B cell (primary cell): ENCODE measurements at regions not wholly inside any gene's neighbourhood (a gene's known extent, or its start where the extent isn't known, plus 50 kb on each side); places are given as distances from the start of the nearest gene placed in this dataset.

Experiments used
- ATAC-seq: fragments of 200-7000 bp; cut with Tn5 transposase; one replicate; pipeline ENCODE4 v1.10.0; 2021; ENCODE audit warnings: low read depth, mild to moderate bottlenecking, moderate number of reproducible peaks, moderate library complexity
- CTCF ChIA-PET: fragments of 350-600 bp; sonication (Branson Sonifier 250); formaldehyde crosslinking; loops from one replicate; lab custom pipeline; 2021; ENCODE audit warnings: antibody characterized with exemption, inconsistent platforms; lab: Charles Lee
- POLR2A ChIA-PET: fragments of 350-600 bp; sonication (Branson Sonifier 250); formaldehyde crosslinking; loops from one replicate; lab custom pipeline; 2021; ENCODE audit warnings: antibody characterized with exemption; lab: Charles Lee
- DNase-seq: peaks from one replicate; pipeline ENCODE4 v3.0.0; 2013
- H2AFZ ChIP-seq: 2 replicates; pipeline ENCODE4 v1.6.1; 2012; ENCODE audit warnings: mild to moderate bottlenecking, low read depth, low read length; ENCODE audit not compliant: insufficient read depth, poor library complexity, severe bottlenecking
- H3K27ac ChIP-seq, 2 donors: 1 replicate in 1 of 2; 2 replicates in 1 of 2; pipeline ENCODE4 v1.5.1; 2012 to 2013; ENCODE audit warnings: low read length in 2 of 2, mild to moderate bottlenecking in 2 of 2, moderate library complexity in 1 of 2
- H3K27me3 ChIP-seq, 4 experiments: fragments of 200-600 bp in 1 of 4; sonication (generic) in 1 of 4; replicated peaks in 1 of 4; 1 replicate in 2 of 4; 2 replicates in 2 of 4; pipeline versions ENCODE4 v1.6.1 to v1.7.0; 2013 to 2016; ENCODE audit warnings: low read length in 3 of 4, mild to moderate bottlenecking in 2 of 4, mixed read lengths in 1 of 4, moderate library complexity in 1 of 4; ENCODE audit not compliant: insufficient read depth in 4 of 4, control insufficient read depth in 3 of 4; ENCODE audit errors: control extremely low read depth in 1 of 4
- H3K36me3 ChIP-seq, 2 experiments: replicated peaks in 1 of 2; 1 replicate in 1 of 2; 2 replicates in 1 of 2; pipeline versions ENCODE4 v1.6.1 to v1.7.1; 2013; ENCODE audit warnings: low read length in 1 of 2; ENCODE audit not compliant: insufficient read depth in 2 of 2, control insufficient read depth in 1 of 2; ENCODE audit errors: control extremely low read depth in 1 of 2, extremely low read depth in 1 of 2
- H3K4me1 ChIP-seq, 2 donors: fragments of 200-600 bp in 1 of 2; sonication (generic) in 1 of 2; 1 replicate in 1 of 2; 2 replicates in 1 of 2; pipeline versions ENCODE4 v1.5.1 to v1.6.1; 2013 to 2017; ENCODE audit warnings: low read length in 2 of 2; ENCODE audit not compliant: control insufficient read depth in 2 of 2, insufficient read depth in 2 of 2
- H3K4me2 ChIP-seq: replicated peaks from 2 replicates; pipeline ENCODE3; 2012; ENCODE audit warnings: mild to moderate bottlenecking, low read depth, low read length; ENCODE audit not compliant: poor library complexity, severe bottlenecking
- H3K4me3 ChIP-seq, 5 experiments: fragments of 200-600 bp in 1 of 5; sonication (generic) in 1 of 5; 1 replicate in 3 of 5; 2 replicates in 2 of 5; pipeline versions ENCODE4 v1.5.1 to v1.7.0; 2011 to 2016; ENCODE audit warnings: low read length in 4 of 5, mild to moderate bottlenecking in 4 of 5, low read depth in 2 of 5, control low read depth in 1 of 5, moderate library complexity in 1 of 5; ENCODE audit not compliant: insufficient read depth in 1 of 5; ENCODE audit errors: control extremely low read depth in 1 of 5, extremely low read depth in 1 of 5
- H3K79me2 ChIP-seq: fragments of 200-600 bp; sonication (generic); one replicate; pipeline ENCODE4 v1.6.0; 2016; ENCODE audit warnings: low read length; ENCODE audit not compliant: control insufficient read depth, insufficient read depth
- H3K9ac ChIP-seq: fragments of 200-600 bp; sonication (generic); 2 replicates; pipeline ENCODE4 v1.6.1; 2017; ENCODE audit warnings: mild to moderate bottlenecking, low read length, moderate library complexity
- H3K9me3 ChIP-seq, 3 donors: one replicate each; pipeline versions ENCODE4 v1.6.1 to v1.7.1; 2013; ENCODE audit warnings: low read length in 2 of 3; ENCODE audit not compliant: control insufficient read depth in 2 of 3, insufficient read depth in 1 of 3; ENCODE audit errors: control extremely low read depth in 1 of 3
- H4K20me1 ChIP-seq: 2 replicates; pipeline ENCODE4 v1.6.0; 2012; ENCODE audit warnings: mild to moderate bottlenecking, low read length; ENCODE audit not compliant: insufficient read depth, control insufficient read depth, poor library complexity, severe bottlenecking
- H3K27ac Mint-ChIP-seq: one replicate; pipeline ENCODE4 v1.8.0; 2021; ENCODE audit warnings: mixed read lengths
- H3K27me3 Mint-ChIP-seq: one replicate; pipeline ENCODE4 v1.8.0; 2021; ENCODE audit warnings: mixed read lengths
- H3K4me1 Mint-ChIP-seq: one replicate; pipeline ENCODE4 v1.8.0; 2021; ENCODE audit warnings: mixed read lengths
- H3K4me3 Mint-ChIP-seq: one replicate; pipeline ENCODE4 v1.8.0; 2021; ENCODE audit warnings: mixed read lengths
- H3K9me3 Mint-ChIP-seq: one replicate; pipeline ENCODE4 v1.8.0; 2022; ENCODE audit warnings: mixed read lengths; ENCODE audit not compliant: insufficient read depth
- EZH2 ChIP-seq: IDR thresholded peaks from 2 replicates; pipeline ENCODE4 v1.6.1; 2012; ENCODE audit warnings: borderline replicate concordance, low read depth, mild to moderate bottlenecking, moderate library complexity, low read length; ENCODE audit not compliant: insufficient read depth, poor library complexity, severe bottlenecking
- WGBS: methylation state at CpG from one replicate; pipeline ENCODE4 v1.1.5; 2013; ENCODE audit warnings: missing lambda C conversion rate; ENCODE audit not compliant: insufficient coverage; 5-methylcytosine and 5-hydroxymethylcytosine counted together
- intact Hi-C: fragments of 100-400 bp; cut with micrococcal nuclease; formaldehyde crosslinking; loops from one replicate; pipeline ENCODE4 v1.10.0; 2022
- TF ChIP-seq, protein P1 (sequence below): fragments of 200-600 bp; IDR thresholded peaks from one replicate; pipeline ENCODE4 v1.8.0; 2022; ENCODE audit warnings: antibody characterized with exemption, mild to moderate bottlenecking

- peaks cover 42% of the 10 kb centered on the region for H3K27me3 Mint-ChIP-seq
- H3K9ac ChIP-seq: no peak overlapping the region
- H3K4me2 ChIP-seq: no peak overlapping the region
- no peaks in the 10 kb centered on the region for H3K36me3 ChIP-seq
- H3K4me3 ChIP-seq: no peak overlapping the region
- H2AFZ ChIP-seq: no peak overlapping the region
- ChIA-PET CTCF (interaction anchor here (0.6 kb wide), 1 partner anchor 39 kb away, joined by 3 read pairs; no protein-coding TSS in a partner anchor), POLR2A (no interaction called here)
- 88% methylated on average over 5 of the region's 6 CpGs for WGBS
- intact Hi-C loops: no loop called here
- no peaks in the 10 kb centered on the region for H4K20me1 ChIP-seq
- H3K27ac Mint-ChIP-seq: no peak overlapping the region
- no peak overlapping the region for H3K4me3 Mint-ChIP-seq
- no peaks in the 10 kb centered on the region for H3K79me2 ChIP-seq
- no peaks in the 10 kb centered on the region for H3K9me3 ChIP-seq
- H3K27me3 ChIP-seq: peaks cover 0 to 9% (median 0%) of the 10 kb centered on the region in 4 experiments
- ATAC-seq (no peak), DNase-seq (no peak)
- H3K9me3 Mint-ChIP-seq: no peaks in the 10 kb centered on the region
- no peak overlapping the region for H3K27ac ChIP-seq
- TF ChIP-seq EZH2: no peak
- TF ChIP-seq, protein P1, sequence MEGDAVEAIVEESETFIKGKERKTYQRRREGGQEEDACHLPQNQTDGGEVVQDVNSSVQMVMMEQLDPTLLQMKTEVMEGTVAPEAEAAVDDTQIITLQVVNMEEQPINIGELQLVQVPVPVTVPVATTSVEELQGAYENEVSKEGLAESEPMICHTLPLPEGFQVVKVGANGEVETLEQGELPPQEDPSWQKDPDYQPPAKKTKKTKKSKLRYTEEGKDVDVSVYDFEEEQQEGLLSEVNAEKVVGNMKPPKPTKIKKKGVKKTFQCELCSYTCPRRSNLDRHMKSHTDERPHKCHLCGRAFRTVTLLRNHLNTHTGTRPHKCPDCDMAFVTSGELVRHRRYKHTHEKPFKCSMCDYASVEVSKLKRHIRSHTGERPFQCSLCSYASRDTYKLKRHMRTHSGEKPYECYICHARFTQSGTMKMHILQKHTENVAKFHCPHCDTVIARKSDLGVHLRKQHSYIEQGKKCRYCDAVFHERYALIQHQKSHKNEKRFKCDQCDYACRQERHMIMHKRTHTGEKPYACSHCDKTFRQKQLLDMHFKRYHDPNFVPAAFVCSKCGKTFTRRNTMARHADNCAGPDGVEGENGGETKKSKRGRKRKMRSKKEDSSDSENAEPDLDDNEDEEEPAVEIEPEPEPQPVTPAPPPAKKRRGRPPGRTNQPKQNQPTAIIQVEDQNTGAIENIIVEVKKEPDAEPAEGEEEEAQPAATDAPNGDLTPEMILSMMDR: no peak
- no peaks in the 10 kb centered on the region for H3K4me1 ChIP-seq
- no peaks in the 10 kb centered on the region for H3K4me1 Mint-ChIP-seq
These were observed 63.5 kb upstream of the DRD2 start for GRCh38 chr11:113538451-113539412.

GRCh38 chr11:113534625-113535024 is 59.4 kb upstream of the DRD2 start:
- H3K27me3 Mint-ChIP-seq: peaks cover 39% of the 10 kb centered on the region
- ChIA-PET POLR2A (no interaction called here), CTCF (interaction anchor here (2.3 to 6.4 kb wide), 2 partner anchors 230 to 728 kb away, joined by 6 to 80 read pairs; no protein-coding TSS in a partner anchor)
- no peak overlapping the region for H3K4me3 Mint-ChIP-seq
- H3K4me1 ChIP-seq: no peaks in the 10 kb centered on the region
- H3K4me2 ChIP-seq: no peak overlapping the region
- no peak for DNase-seq
- no peak overlapping the region for H3K27ac ChIP-seq
- no peak overlapping the region for H2AFZ ChIP-seq
- no peak overlapping the region for H3K4me3 ChIP-seq
- H3K27me3 ChIP-seq: peaks cover 0 to 16% (median 0%) of the 10 kb centered on the region in 4 experiments
- WGBS: 75% methylated on average over 1 of the region's 4 CpGs
- H3K9ac ChIP-seq: no peak overlapping the region
- no peak for ATAC-seq
- H3K79me2 ChIP-seq: no peaks in the 10 kb centered on the region
- no peaks in the 10 kb centered on the region for H3K36me3 ChIP-seq
- H3K9me3 ChIP-seq: no peaks in the 10 kb centered on the region
- H3K27ac Mint-ChIP-seq: no peak overlapping the region
- H3K4me1 Mint-ChIP-seq: no peaks in the 10 kb centered on the region
- intact Hi-C loops: no loop called here
- TF ChIP-seq, protein P1: no peak
- no peak for TF ChIP-seq EZH2
- H3K9me3 Mint-ChIP-seq: no peaks in the 10 kb centered on the region
- no peaks in the 10 kb centered on the region for H4K20me1 ChIP-seq
